ENCODE measurements at regions not wholly inside any gene's neighbourhood (a gene's known extent, or its start where the extent isn't known, plus 50 kb on each side); places are given as distances from the start of the nearest gene placed in this dataset.

GRCh38 chr1:167150492-167150833 lies 56.6 kb downstream of the STYXL2 start:
- 0% methylated on average over 2 of the region's 2 CpGs for WGBS (ENCODE audit: low lambda C conversion rate)

GRCh38 chr1:167152192-167152876 lies 58.5 kb downstream of the STYXL2 start:
- Histone ChIP-seq H3K4me3 (replicated peaks in 1 of 3; ENCODE audit: insufficient read depth in 1 of 3, low read depth in 2 of 3, low read length in 3 of 3) (no peak overlapping the region), H3K79me2 (ENCODE audit: insufficient read depth, low read length) (no peaks in the 10 kb centered on the region), H4K20me1 (ENCODE audit: insufficient read depth, low read length) (no peaks in the 10 kb centered on the region), H3K27ac (ENCODE audit: extremely low read length, insufficient read depth, low read length) (no peak overlapping the region), H2AFZ (ENCODE audit: low read length) (no peak overlapping the region), H3K9ac (ENCODE audit: insufficient read depth, low read depth, low read length) (no peak overlapping the region), H3K27me3 (ENCODE audit: control insufficient read depth in 1 of 2, insufficient read depth in 2 of 2, low read length in 2 of 2) (peaks cover 1 to 8% of the 10 kb centered on the region in 2 experiments; a peak in 2 of 5 replicates), H3K4me2 (ENCODE audit: low read depth, low read length) (no peak overlapping the region), H3K9me3 (ENCODE audit: low read length) (0 out of 2 replicates have a peak, but pooled peaks cover 1% of the 10 kb centered on the region), H3K36me3 (replicated peaks in 1 of 2; ENCODE audit: control insufficient read depth in 1 of 2, insufficient read depth in 2 of 2, low read length in 2 of 2) (no peaks in the 10 kb centered on the region), H3K4me1 (ENCODE audit: insufficient read depth, low read length) (no peaks in the 10 kb centered on the region)
- CTCF ChIA-PET (ENCODE audit: low intra/inter-chr PET ratio, low total read pairs): no interaction called here
- ATAC-seq: no peak
- intact Hi-C loops (cut with micrococcal nuclease; ENCODE audit: unreplicated experiment): no loop called here
- WGBS (ENCODE audit: low lambda C conversion rate): 33% methylated on average over 6 of the region's 6 CpGs
- no TSS peak for BruUV-seq (replicated peaks)
- TF ChIP-seq ARID2 (CRISPR knock-in tag; IDR thresholded peaks at IDR 0.05; ENCODE audit: borderline replicate concordance): no peak
- no peak for TF ChIP-seq ETV5 (CRISPR knock-in tag; IDR thresholded peaks at IDR 0.05; ENCODE audit: borderline replicate concordance)
- peak; percentile 23; the same call in 1 of the 2 replicates for TF ChIP-seq GABPB1 (CRISPR knock-in tag; IDR thresholded peaks at IDR 0.05)
- TF ChIP-seq FOXC1 (CRISPR knock-in tag; IDR thresholded peaks at IDR 0.05; ENCODE audit: borderline replicate concordance): no peak
- TF ChIP-seq SKI (IDR thresholded peaks at IDR 0.05; ENCODE audit: partially characterized antibody): no peak
- TF ChIP-seq GABPA (IDR thresholded peaks at IDR 0.05; ENCODE audit: low read depth, low read length): peak; percentile 27
- TF ChIP-seq GABPA (CRISPR knock-in tag; IDR thresholded peaks at IDR 0.05; ENCODE audit: low read depth): peak; percentile 67
- TF ChIP-seq HNRNPUL1 (IDR thresholded peaks at IDR 0.05; ENCODE audit: low read depth, low read length): no peak
- no peak for DNase-seq (ENCODE audit: low spot score)
- in situ Hi-C loops (cut with HindIII; ENCODE audit: extremely low pct_ligation_motif_present, low pct_unique_long_range_greater_than_20kb): no loop called here
- FAIRE-seq: no peak
- POLR2A ChIA-PET: no interaction called here

More at GRCh38 chr1:167150492-167150833, 56.6 kb downstream of the STYXL2 start:
- Histone ChIP-seq H4K20me1 (ENCODE audit: insufficient read depth, low read length) (no peaks in the 10 kb centered on the region), H3K79me2 (ENCODE audit: insufficient read depth, low read length) (no peaks in the 10 kb centered on the region), H3K27me3 (ENCODE audit: control insufficient read depth in 1 of 2, insufficient read depth in 2 of 2, low read length in 2 of 2) (peaks cover 0 to 3% of the 10 kb centered on the region in 2 experiments; a peak in 1 of 5 replicates), H3K4me1 (ENCODE audit: insufficient read depth, low read length) (no peaks in the 10 kb centered on the region), H3K4me3 (replicated peaks in 1 of 3; ENCODE audit: insufficient read depth in 1 of 3, low read depth in 2 of 3, low read length in 3 of 3) (no peak overlapping the region), H3K27ac (ENCODE audit: extremely low read length, insufficient read depth, low read length) (no peak overlapping the region), H3K9ac (ENCODE audit: insufficient read depth, low read depth, low read length) (no peak overlapping the region), H3K36me3 (replicated peaks in 1 of 2; ENCODE audit: control insufficient read depth in 1 of 2, insufficient read depth in 2 of 2, low read length in 2 of 2) (no peaks in the 10 kb centered on the region), H3K9me3 (ENCODE audit: low read length) (0 out of 2 replicates have a peak, but pooled peaks cover 7% of the 10 kb centered on the region), H3K4me2 (ENCODE audit: low read depth, low read length) (no peak overlapping the region), H2AFZ (ENCODE audit: low read length) (no peak overlapping the region)
- intact Hi-C loops (cut with micrococcal nuclease; ENCODE audit: unreplicated experiment): no loop called here
- no peak for DNase-seq (ENCODE audit: low spot score)
- no TSS peak for BruUV-seq (replicated peaks)
- no peak for FAIRE-seq
- ATAC-seq: no peak
- POLR2A ChIA-PET: no interaction called here
- CTCF ChIA-PET (ENCODE audit: low intra/inter-chr PET ratio, low total read pairs): no interaction called here
- in situ Hi-C loops (cut with HindIII; ENCODE audit: extremely low pct_ligation_motif_present, low pct_unique_long_range_greater_than_20kb): no loop called here
- TF ChIP-seq TFDP1 (CRISPR knock-in tag; IDR thresholded peaks at IDR 0.05; ENCODE audit: borderline replicate concordance): no peak
